Osteoblast (primary cell): ENCODE measurements at regions not wholly inside any gene's neighbourhood (a gene's known extent, or its start where the extent isn't known, plus 50 kb on each side); places are given as distances from the start of the nearest gene placed in this dataset.
"Not testable (repeated sequence)": the region's sequence is repeated elsewhere in the genome, so short reads cannot be mapped to it uniquely, and the experiment has no call there.

ENCODE experiments used
- DNase-seq: peaks from one replicate; pipeline ENCODE4 v3.0.0; 2011; ENCODE audit warnings: low spot score, mixed read lengths; ENCODE audit not compliant: insufficient read length; ENCODE audit errors: missing footprints
- H2AFZ ChIP-seq: 2 replicates; pipeline ENCODE4 v1.6.0; 2011; ENCODE audit warnings: mild to moderate bottlenecking, low read length
- H3K27ac ChIP-seq: 2 replicates; pipeline ENCODE4 v1.5.1; 2011; ENCODE audit warnings: mild to moderate bottlenecking, low read depth, low read length, moderate library complexity
- H3K27me3 ChIP-seq: 2 replicates; pipeline ENCODE4 v1.6.0; 2012; ENCODE audit warnings: mild to moderate bottlenecking, control low read depth, inconsistent platforms, low read length, moderate library complexity; ENCODE audit not compliant: insufficient read depth
- H3K36me3 ChIP-seq: 2 replicates; pipeline ENCODE4 v1.5.1; 2011; ENCODE audit warnings: mild to moderate bottlenecking, low read length, control low read depth, moderate library complexity; ENCODE audit not compliant: insufficient read depth
- H3K4me1 ChIP-seq: 2 replicates; pipeline ENCODE4 v1.5.1; 2011; ENCODE audit warnings: mild to moderate bottlenecking, low read length, control low read depth, moderate library complexity; ENCODE audit not compliant: insufficient read depth
- H3K4me2 ChIP-seq: 2 replicates; pipeline ENCODE4 v1.6.0; 2011; ENCODE audit warnings: mild to moderate bottlenecking, low read length; ENCODE audit not compliant: insufficient read depth
- H3K4me3 ChIP-seq: fragments of 200-600 bp; sonication (generic); 3 replicates; pipeline ENCODE4 v1.5.1; 2012; ENCODE audit warnings: mild to moderate bottlenecking, low read length, inconsistent platforms; ENCODE audit not compliant: insufficient read depth
- H3K79me2 ChIP-seq: 2 replicates; pipeline ENCODE4 v1.6.0; 2012; ENCODE audit warnings: mild to moderate bottlenecking, low read length, control low read depth, inconsistent platforms; ENCODE audit not compliant: insufficient read depth
- H3K9me3 ChIP-seq: 2 replicates; pipeline ENCODE4 v1.5.1; 2011; ENCODE audit warnings: low read depth, low read length, control low read depth
- H4K20me1 ChIP-seq: 2 replicates; pipeline ENCODE4 v1.6.0; 2012; ENCODE audit warnings: mild to moderate bottlenecking, low read length, control low read depth; ENCODE audit not compliant: insufficient read depth
- CTCF ChIP-seq: IDR thresholded peaks from 2 replicates; pipeline ENCODE4 v1.5.1; 2011; ENCODE audit warnings: mild to moderate bottlenecking, low read depth, low read length, moderate library complexity; ENCODE audit errors: extremely low read depth

GRCh38 chr5:1987471-1987870 lies 104.7 kb upstream of the IRX4 start:
- Histone ChIP-seq H3K79me2 (no peaks in the 10 kb centered on the region), H3K4me2 (no peak overlapping the region), H3K36me3 (no peaks in the 10 kb centered on the region), H4K20me1 (no peaks in the 10 kb centered on the region), H3K4me3 (no peak overlapping the region), H3K27ac (no peak overlapping the region), H2AFZ (no peak overlapping the region), H3K4me1 (no peaks in the 10 kb centered on the region), H3K27me3 (no peaks in the 10 kb centered on the region), H3K9me3 (no peaks in the 10 kb centered on the region)
- DNase-seq: no peak
- TF ChIP-seq CTCF: no peak

- no peaks in the 10 kb centered on the region for H3K79me2 ChIP-seq
- no peaks in the 10 kb centered on the region for H3K27me3 ChIP-seq
- no peaks in the 10 kb centered on the region for H4K20me1 ChIP-seq
- no peak for DNase-seq
- H2AFZ ChIP-seq: no peak overlapping the region
- TF ChIP-seq CTCF: no peak
- H3K36me3 ChIP-seq: no peaks in the 10 kb centered on the region
- H3K9me3 ChIP-seq: no peaks in the 10 kb centered on the region
- no peak overlapping the region for H3K4me3 ChIP-seq
- H3K27ac ChIP-seq: no peak overlapping the region
- H3K4me2 ChIP-seq: no peak overlapping the region
- no peaks in the 10 kb centered on the region for H3K4me1 ChIP-seq
Observed at GRCh38 chr5:1985781-1986180, 103.1 kb upstream of the IRX4 start.

- Histone ChIP-seq H2AFZ (no peak overlapping the region), H3K27me3 (no peaks in the 10 kb centered on the region), H3K4me1 (no peaks in the 10 kb centered on the region), H3K4me3 (no peak overlapping the region), H3K27ac (no peak overlapping the region), H3K36me3 (no peaks in the 10 kb centered on the region), H3K9me3 (no peaks in the 10 kb centered on the region), H4K20me1 (no peaks in the 10 kb centered on the region), H3K79me2 (no peaks in the 10 kb centered on the region), H3K4me2 (no peak overlapping the region)
- no peak for TF ChIP-seq CTCF
- no peak for DNase-seq
Observed at GRCh38 chr5:1983919-1984695, 101.4 kb upstream of the IRX4 start.

GRCh38 chr5:1983401-1983800 lies 100.7 kb upstream of the IRX4 start:
- no peak for TF ChIP-seq CTCF

GRCh38 chr5:1982561-1982960 lies 99.8 kb upstream of the IRX4 start:
- not testable (repeated sequence) for H3K9me3 ChIP-seq, H4K20me1 ChIP-seq, H3K79me2 ChIP-seq, H3K4me2 ChIP-seq, DNase-seq, H3K4me1 ChIP-seq, H3K4me3 ChIP-seq, H3K27me3 ChIP-seq, H3K27ac ChIP-seq, H2AFZ ChIP-seq, H3K36me3 ChIP-seq

More at GRCh38 chr5:1983401-1983800, 100.7 kb upstream of the IRX4 start:
- Histone ChIP-seq H3K27me3 (no peaks in the 10 kb centered on the region), H3K27ac (no peak overlapping the region), H3K79me2 (no peaks in the 10 kb centered on the region), H2AFZ (no peak overlapping the region), H3K36me3 (no peaks in the 10 kb centered on the region), H3K9me3 (no peaks in the 10 kb centered on the region), H3K4me2 (no peak overlapping the region), H3K4me3 (no peak overlapping the region), H3K4me1 (no peaks in the 10 kb centered on the region), H4K20me1 (no peaks in the 10 kb centered on the region)
- DNase-seq: no peak
